Type B pancreatic cell (in vitro differentiated cells): ENCODE measurements at regions not wholly inside any gene's neighbourhood (a gene's known extent, or its start where the extent isn't known, plus 50 kb on each side); places are given as distances from the start of the nearest gene placed in this dataset.

Source experiments
- DNase-seq: peaks from one replicate; pipeline ENCODE4 v3.0.0; 2021; ENCODE audit warnings: mixed read lengths; ENCODE audit not compliant: unreplicated experiment; ENCODE audit errors: extremely low spot score
- H3K27ac Mint-ChIP-seq: 2 replicates; pipeline ENCODE4 v1.8.0; 2021; ENCODE audit warnings: mild to moderate bottlenecking, mixed read lengths
- H3K27me3 Mint-ChIP-seq: 2 replicates; pipeline ENCODE4 v1.8.0; 2021; ENCODE audit warnings: mixed read lengths
- H3K36me3 Mint-ChIP-seq: 2 replicates; pipeline ENCODE4 v1.8.0; 2021; ENCODE audit warnings: mixed read lengths
- H3K4me1 Mint-ChIP-seq: one replicate; pipeline ENCODE4 v1.8.0; 2021; ENCODE audit warnings: mixed read lengths; ENCODE audit not compliant: unreplicated experiment
- H3K4me3 Mint-ChIP-seq: 2 replicates; pipeline ENCODE4 v1.8.0; 2021; ENCODE audit warnings: mild to moderate bottlenecking, mixed read lengths
- H3K9me3 Mint-ChIP-seq: 2 replicates; pipeline ENCODE4 v1.8.0; 2021; ENCODE audit warnings: mixed read lengths
- CTCF ChIP-seq: fragments of 200-600 bp; sonication (generic); conservative IDR thresholded peaks from 2 replicates; pipeline ENCODE4 v1.5.0; 2021; ENCODE audit warnings: antibody characterized with exemption, mild to moderate bottlenecking

- Mint-ChIP-seq H3K9me3 (no peaks in the 10 kb centered on the region), H3K4me3 (no peak overlapping the region), H3K27ac (no peak overlapping the region), H3K27me3 (no peaks in the 10 kb centered on the region), H3K4me1 (no peaks in the 10 kb centered on the region), H3K36me3 (no peaks in the 10 kb centered on the region)
- no peak for DNase-seq
- no peak for TF ChIP-seq CTCF
Observed at GRCh38 chr5:103764403-103764802, 201.8 kb upstream of the NUDT12 start.

GRCh38 chr5:103758996-103759395, 196.4 kb upstream of the NUDT12 start:
- no peak for DNase-seq
- Mint-ChIP-seq H3K4me1 (no peaks in the 10 kb centered on the region), H3K4me3 (no peak overlapping the region), H3K27ac (no peak overlapping the region), H3K36me3 (no peaks in the 10 kb centered on the region), H3K27me3 (no peaks in the 10 kb centered on the region), H3K9me3 (no peaks in the 10 kb centered on the region)
- no peak for TF ChIP-seq CTCF

GRCh38 chr5:103755974-103756373, 193.4 kb upstream of the NUDT12 start:
- Mint-ChIP-seq H3K27me3 (no peaks in the 10 kb centered on the region), H3K4me1 (no peaks in the 10 kb centered on the region)

GRCh38 chr5:103745353-103746065, 182.9 kb upstream of the NUDT12 start:
- H3K9me3 Mint-ChIP-seq = no peaks in the 10 kb centered on the region
- no peak for DNase-seq

More at GRCh38 chr5:103755974-103756373, 193.4 kb upstream of the NUDT12 start:
- Mint-ChIP-seq H3K36me3 (no peaks in the 10 kb centered on the region), H3K4me3 (no peak overlapping the region), H3K9me3 (no peaks in the 10 kb centered on the region), H3K27ac (no peak overlapping the region)
- TF ChIP-seq CTCF = no peak
- DNase-seq = no peak

GRCh38 chr5:103744159-103744558, 181.6 kb upstream of the NUDT12 start:
- Mint-ChIP-seq H3K9me3 (no peaks in the 10 kb centered on the region), H3K27ac (no peak overlapping the region), H3K27me3 (peaks cover 3% of the 10 kb centered on the region), H3K4me3 (no peak overlapping the region), H3K36me3 (peaks cover 4% of the 10 kb centered on the region), H3K4me1 (no peaks in the 10 kb centered on the region)
- no peak for TF ChIP-seq CTCF
- DNase-seq = no peak

More at GRCh38 chr5:103745353-103746065, 182.9 kb upstream of the NUDT12 start:
- Mint-ChIP-seq H3K4me1 (no peaks in the 10 kb centered on the region), H3K36me3 (peaks cover 4% of the 10 kb centered on the region), H3K4me3 (no peak overlapping the region), H3K27ac (no peak overlapping the region), H3K27me3 (peaks cover 3% of the 10 kb centered on the region)
- no peak for TF ChIP-seq CTCF

- H3K36me3 Mint-ChIP-seq = peaks cover 1% of the 10 kb centered on the region
- H3K27ac Mint-ChIP-seq = no peak overlapping the region
- no peak for DNase-seq
- no peak overlapping the region for H3K4me3 Mint-ChIP-seq
- peaks cover 3% of the 10 kb centered on the region for H3K27me3 Mint-ChIP-seq
- TF ChIP-seq CTCF = no peak
- no peaks in the 10 kb centered on the region for H3K9me3 Mint-ChIP-seq
- no peaks in the 10 kb centered on the region for H3K4me1 Mint-ChIP-seq
Observed at GRCh38 chr5:103743421-103743820, 180.8 kb upstream of the NUDT12 start.
